CD1c-positive myeloid dendritic cell (primary cell): ENCODE measurements at regions not wholly inside any gene's neighbourhood (a gene's known extent, or its start where the extent isn't known, plus 50 kb on each side); places are given as distances from the start of the nearest gene placed in this dataset.

Experiments used
- DNase-seq: peaks from one replicate; pipeline ENCODE4 v3.0.0-alpha.2; 2016; ENCODE audit errors: extremely low spot score

DNA sequence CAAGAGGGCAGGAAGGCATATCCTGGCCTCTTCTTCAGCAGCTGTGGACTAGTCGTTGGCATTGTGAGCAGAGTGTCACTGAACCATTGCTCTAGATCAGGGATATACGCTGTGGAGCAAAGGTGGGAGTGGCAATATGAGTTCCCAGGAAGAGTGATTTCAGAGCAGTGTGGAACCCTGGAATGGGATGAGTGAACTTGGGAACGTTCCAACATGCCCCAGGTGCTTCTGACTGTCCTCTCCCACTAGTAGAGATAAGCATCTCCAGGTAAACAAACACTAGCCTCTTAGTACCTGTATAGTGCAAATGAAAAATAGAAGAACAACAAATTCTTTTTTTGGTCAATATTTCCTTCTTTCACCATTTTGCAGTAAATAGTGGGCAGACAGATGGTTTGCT lies 123.6 kb upstream of the VEPH1 start:
- DNase-seq, result no peak

DNA sequence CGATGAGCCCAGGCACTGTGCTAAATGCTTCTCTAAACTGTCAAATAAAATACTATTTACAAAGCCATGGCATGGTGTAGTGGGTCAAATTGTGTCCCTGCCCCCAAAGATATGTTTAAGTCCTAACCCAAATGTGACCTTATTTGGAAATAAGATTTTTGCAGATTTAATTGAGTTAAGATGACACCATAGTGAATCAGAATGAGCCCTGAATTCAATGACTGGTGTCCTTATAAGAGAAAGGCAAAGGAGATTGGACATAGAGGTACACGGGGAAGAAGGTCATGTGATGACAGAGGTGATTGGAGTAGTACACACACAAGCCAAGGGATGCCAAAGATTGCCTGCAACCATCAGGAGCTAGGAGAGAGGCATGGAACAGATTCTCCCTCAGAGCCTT lies 121.6 kb upstream of the VEPH1 start:
- no peak for DNase-seq

DNA sequence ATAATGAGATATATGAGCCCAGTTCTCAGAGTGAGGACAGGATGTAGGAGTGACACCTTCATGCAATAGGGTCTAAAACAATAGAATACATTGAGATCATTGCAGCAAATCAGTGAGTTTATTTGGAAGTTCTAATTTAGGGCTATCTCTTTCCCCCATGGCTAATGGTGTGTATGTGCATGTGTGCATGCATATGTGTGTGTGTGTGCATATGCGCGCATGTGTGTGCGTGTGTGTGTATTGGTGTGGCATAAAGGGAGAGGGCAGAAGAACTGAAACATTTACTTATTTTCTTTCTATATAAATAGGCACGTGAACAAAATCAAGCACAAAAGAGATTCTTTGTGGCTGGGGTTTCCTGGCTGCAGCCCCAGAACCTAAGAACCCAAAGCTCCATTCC lies 115.7 kb upstream of the VEPH1 start:
- DNase-seq, result no peak

DNA sequence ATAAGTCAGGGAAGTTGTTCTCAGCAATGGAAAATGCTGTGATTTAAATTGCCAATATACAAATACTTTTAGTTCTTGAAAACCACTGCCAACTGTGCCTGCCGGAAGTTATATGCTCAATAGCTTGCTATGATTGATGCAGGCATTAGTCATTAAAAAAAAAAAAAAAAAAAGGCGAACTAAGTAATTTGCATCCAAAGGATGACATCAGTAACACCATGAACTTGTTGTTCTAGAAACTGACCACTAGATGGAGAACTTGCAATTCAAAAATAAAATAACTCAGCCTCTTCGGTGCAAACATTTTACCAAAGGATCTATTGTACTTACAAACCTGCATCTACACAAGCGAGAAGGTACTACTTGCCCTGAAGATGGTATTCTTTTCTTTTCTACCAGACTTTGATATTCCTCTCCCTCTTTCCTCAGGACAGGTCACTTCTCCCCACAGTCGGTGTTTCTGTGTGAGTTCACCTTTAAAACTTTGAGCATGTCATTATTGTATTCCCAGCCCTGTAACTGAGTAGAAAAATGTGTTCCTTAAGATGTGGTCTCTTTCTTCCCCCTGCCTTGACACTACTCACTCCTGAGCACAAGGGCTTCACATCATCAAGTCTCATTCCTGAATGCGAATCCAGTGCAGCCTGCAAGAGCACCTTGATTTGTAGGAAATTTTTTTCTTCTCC lies 115.0 kb upstream of the VEPH1 start:
- peak; percentile 75 for DNase-seq

DNA sequence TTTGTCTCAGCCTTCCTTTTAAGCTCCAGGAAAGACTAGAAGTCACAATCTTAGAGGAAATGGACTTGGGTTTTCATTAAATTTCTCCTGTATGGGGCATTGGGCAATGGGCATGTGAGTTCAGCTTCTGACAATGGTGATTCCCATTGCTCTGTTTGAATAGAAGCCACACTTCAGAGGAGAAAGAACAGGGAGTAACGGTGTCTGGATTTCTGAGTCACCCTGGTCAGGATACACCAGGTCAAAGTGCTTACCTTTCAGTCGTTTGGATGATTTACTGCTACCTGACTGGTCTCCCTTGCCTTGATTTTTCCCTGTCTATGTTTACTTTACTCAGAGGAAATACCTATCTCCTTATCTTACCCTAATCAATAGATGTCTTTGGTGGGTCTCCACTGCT lies 111.7 kb upstream of the VEPH1 start:
- no peak for DNase-seq

DNA sequence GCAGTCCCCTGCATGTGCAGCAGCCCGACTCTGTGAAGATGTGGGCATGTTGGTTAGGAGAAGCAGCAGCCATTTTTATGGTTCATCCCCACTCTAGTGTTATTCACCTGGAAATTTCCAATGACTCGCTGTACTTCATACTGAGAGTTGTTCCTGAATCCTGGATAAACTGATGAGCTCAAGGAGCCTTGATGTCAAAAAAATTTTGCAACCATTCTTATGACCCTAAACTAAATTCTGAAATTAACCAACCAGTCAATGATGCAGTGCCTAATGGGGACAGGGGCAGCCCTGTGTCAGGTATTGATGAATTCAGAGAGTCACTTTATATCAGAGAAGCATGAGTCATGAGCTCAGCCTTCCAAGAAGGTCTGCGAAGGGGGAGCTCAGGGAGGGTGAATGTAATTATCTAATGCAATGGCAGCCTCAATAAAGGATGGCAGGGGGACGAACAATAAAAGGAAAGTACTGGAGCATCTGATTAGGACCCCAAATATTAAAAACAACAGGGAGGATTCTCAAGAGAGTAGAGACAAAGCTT lies 108.4 kb upstream of the VEPH1 start:
- DNase-seq, result no peak

DNA sequence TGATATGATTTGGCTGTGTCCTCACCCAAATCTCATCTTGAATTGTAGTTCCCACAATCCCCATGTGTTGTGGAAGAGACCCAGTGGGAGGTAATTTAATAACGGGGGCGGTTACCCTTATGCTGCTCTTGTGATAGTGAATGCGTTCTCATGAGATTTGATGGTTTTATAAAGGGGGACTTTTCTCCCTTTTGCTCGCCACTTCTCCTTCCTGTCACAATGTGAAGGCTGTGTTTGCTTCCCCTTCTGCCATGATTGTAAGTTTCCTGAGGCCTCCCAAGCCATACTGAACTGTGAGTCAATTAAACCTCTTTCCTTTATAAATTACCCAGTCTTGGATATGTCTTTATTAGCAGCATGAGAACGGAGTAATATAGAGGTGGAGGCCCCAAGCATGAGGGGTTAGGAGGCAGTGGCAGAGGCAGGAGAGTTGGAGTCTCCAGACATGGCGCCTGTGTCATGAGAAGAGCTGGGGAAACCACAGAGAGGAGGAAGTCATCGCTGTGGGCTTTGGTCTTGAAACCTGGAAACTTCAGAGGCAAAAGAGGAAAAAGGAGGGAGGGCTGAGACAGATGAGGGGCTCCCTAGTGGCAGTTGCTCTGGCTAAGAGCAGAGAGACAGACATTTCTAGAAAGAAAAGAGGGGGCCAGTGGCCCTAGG lies 107.8 kb upstream of the VEPH1 start:
- peak; percentile 9 for DNase-seq

DNA sequence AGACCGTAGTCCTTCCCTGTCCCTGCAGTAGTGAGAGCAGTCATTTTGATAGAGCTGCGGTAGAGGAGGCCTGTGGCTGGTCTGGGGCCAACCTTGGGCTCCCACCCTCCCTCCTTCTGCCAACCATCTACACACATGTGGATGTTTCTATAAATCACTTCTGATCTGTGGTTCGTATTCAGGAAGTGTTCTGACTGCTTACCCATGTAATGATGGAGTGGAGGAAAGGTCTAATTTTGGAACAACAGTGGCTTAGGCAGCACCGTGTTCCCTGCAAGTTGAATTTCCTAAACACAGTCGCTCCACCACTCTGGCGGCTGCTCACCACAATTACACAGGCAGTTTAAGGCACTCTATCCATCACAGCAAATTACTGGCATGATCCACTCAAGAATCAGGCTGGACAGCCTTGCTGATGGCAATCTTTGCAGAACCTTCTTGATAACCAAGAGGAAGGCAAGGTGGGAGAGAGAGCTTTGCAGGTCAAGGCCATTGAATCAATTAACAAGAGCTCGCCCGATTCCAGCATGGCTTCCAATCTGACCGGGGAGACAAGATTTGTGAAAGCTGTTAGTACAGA lies 104.7 kb upstream of the VEPH1 start:
- no peak for DNase-seq

DNA sequence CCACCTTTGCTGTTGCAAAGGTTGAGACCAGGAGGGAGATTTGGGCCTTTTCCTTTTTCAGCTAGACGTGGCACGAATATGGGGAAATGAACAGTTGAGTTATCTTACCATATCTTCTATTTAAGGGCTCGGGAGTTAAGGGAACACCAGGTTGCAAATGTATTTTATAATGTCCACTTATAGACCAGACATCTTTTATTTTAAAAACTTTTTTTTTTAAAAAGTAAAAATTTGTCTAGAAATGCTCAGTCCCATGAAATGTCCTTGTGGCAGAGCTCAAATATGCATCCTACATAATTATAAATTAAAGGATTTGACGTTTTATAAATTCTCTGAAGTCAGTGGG lies 103.6 kb upstream of the VEPH1 start:
- no peak for DNase-seq

DNA sequence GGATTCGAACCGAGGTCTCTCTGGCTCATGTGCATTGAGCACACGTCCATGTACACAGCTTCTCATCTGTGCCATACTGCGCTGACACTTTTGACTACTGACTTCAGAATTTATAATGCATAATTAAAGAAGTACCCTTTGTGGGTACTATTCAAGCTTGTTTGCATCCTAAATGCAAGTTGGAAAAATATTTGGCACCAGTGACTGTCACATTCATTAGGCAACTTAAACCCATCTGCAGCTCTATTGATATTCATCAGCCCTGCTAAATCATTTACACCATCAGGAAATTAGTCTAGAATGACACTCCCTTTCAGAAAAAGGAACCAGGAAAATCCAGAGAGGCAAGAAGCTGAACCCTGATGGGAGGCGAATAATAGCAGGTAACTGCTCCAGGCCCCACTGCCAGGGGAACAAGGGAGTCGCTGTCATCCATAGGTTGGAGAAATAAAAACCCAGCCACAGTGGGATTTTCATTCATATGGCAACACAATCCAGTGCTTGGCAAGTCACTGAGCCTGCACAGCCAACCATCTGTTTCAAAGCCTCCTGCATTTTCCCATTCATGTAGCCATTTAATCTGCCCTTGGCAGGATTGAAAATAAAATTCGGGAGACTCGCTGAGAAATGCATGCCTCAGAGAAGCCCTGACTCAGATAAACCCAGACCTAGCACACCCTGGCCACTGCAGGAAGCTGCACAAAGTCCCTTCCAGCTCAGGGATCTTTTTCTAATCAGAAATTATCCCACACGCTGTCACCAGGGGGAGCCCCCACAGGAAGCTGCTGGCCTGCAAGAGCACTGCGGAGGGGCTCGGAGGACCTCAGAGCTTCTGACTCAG lies 103.0 kb upstream of the VEPH1 start:
- DNase-seq, result peak; percentile 59

DNA sequence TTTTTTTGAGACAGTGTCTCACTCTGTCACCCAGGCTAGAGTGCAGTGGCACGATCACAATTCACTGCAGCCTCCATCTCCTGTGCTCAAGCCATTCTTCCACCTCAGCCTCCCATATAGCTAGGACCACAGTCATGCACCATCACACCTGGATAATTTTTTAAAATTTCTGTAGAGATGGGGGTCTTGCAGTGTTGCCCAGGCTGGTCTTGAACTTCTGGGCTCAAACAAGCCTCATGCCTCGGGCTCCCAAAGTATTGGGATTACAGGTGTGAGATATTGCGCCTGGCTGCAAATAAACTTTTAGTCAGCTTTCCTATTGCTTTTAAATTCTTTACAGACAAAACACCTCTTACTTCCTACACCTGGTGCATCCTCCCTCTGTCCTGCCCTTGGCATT lies 102.1 kb upstream of the VEPH1 start:
- DNase-seq, result no peak

DNA sequence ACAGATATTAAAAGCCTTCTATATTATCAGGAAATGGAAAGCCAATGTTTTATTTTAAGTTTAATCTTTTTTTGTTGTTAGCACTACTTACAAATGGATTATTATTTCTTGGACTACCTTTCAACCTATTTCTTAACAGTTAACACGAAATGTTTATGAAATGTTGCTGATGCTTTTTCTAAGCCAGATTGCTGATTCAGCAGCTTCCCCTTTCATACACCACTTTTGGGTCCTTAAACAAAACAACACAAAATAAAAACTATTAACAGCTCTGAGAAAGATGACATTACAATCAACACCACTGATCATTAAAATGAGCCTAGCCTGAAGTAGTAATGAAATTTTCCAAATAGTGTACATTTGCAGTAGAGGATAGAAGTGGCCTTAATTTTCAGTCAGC lies 99.2 kb upstream of the VEPH1 start:
- no peak for DNase-seq

DNA sequence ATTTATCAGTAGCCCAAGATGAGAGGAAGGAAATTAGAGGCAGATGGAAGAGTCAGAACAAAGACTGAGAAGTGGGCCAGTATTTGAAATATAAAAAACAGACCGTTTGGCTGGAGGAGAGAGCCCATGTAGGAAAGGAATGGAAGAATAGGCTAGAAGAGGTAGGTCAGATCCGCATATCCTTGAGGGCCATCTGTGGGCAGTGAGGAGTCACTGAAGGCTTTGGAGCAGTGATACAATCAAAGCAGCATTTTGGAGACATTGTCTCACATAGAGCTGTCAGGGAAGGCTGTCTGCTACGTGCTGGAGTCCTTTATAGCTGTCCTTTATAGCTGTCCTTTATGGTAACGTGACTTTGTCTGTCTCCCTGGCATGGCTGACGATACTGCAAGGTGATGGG lies 92.0 kb upstream of the VEPH1 start:
- DNase-seq, result no peak

DNA sequence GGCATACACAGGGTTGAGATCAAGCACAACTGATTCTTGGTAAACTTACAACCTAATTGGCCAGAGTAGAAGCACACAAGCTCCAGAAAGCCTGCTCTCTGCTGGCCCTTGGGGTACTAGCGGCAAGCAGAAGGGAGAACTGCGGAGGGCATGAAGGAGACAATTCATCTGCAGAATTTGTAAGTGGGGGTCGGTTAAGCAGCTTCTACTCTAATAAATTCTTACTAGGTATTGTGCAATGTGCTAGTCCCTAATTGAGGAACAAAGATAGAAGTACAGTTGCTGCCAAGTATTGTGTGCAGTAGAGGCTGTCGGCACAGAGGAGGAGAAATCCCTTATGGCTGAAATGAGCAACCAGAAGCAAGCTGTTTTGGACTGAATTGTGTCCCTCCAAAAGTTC lies 91.2 kb upstream of the VEPH1 start:
- DNase-seq, result no peak

DNA sequence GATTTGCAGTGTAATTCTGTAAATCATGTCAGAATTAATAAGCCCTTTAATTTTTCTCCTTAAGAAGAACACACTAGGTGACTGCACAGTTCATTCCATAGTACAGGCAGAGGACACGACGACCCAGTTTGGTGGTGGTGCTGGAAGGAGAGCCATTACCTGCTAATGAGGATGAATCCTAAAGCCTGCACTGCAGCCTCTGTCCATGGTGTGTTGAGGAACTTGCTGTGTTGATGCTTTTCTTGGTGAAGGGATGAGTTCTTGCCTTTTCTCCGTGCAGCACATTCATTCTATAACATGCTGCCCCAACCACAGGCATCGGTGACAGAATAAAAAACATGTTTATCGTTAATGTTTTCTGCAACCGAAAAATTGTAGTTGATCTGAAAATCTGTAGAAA lies 89.6 kb upstream of the VEPH1 start:
- DNase-seq, result no peak

DNA sequence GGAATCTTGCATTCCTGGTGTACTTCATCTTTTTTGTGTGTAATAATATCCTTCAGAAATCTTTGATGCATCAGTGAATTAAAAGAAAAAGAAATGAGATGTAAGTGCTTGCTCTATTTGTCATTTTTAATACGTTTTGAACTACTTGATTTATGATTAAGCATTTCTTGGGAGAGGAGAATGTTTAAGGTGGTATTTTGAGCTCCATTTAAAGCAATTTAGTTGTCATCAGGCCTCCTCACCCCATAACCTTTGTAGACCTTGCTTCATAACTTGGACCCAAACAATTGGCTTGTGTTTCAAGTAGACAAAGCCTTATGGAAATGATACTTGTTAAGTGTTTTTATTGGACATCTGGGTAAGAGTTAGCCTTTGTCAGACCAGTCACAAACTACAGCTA lies 87.1 kb upstream of the VEPH1 start:
- DNase-seq, result no peak

DNA sequence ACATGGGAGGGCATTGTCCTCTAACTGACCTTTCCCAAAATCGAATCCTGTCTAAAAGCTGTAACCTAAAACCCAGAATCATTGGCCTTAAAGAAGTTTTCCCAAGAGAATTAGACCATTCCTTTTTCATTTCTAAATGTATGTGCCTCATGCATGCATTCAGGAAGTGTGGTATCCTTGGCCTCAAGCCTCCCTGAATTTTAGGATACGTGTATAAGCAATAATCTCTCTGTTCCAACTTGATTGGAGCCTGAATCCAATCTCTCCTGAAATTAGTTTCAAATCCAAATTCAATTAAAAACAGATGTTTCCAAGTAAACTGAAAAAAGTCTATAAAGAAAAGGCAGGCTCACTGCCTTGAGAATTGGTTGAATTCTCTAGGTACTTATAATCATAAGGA lies 86.0 kb upstream of the VEPH1 start:
- no peak for DNase-seq

DNA sequence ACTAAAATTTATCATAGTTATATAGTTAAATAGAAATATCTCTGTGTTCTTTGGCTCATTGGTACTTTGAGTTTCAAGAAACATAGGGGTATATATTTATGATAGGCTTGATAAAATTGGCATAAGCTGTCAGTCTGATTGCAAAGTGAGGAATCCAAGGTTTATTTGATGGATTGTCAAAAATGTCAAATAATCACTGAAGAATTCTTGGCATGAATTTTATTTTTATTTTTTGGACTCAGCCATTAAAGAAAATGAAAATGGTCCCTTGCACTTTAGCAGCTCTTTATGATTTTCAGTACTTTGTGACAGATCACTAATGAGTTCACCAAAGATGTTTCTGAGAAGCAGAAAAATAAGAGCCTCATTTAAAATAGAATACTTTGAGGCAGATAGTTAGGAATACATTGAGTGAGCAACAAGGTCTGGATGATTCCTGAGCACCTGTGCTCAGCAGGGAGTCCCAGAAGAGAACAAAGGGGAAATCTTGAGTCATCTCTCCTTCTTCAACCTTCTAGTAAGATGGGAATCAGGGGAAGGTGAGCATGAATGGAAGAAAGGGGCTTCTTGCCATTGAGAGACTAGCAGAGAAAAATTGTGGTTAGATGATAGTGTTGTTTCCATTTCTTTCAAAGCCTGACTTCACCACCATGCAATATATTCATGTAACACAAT lies 85.3 kb upstream of the VEPH1 start:
- DNase-seq, result no peak

DNA sequence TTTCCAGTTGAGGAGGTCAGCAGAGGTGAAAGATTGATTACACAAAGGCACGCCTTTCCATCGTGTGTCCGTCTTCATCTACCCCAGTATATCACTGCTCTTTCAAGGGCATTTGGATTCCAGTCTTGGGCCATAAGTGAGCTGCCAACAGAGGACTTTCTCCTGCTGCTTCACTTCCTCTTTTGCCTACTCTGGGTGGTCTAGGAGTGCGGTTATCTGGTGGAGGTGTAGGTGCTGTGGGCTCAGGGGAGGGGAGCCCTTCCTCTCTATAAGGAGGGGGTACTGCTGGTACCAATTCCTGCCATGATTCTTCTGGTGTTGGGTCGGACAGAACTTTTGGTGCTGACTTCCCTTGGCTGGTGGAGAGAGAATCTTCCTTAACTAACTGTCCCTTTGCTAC lies 83.1 kb upstream of the VEPH1 start:
- no peak for DNase-seq

DNA sequence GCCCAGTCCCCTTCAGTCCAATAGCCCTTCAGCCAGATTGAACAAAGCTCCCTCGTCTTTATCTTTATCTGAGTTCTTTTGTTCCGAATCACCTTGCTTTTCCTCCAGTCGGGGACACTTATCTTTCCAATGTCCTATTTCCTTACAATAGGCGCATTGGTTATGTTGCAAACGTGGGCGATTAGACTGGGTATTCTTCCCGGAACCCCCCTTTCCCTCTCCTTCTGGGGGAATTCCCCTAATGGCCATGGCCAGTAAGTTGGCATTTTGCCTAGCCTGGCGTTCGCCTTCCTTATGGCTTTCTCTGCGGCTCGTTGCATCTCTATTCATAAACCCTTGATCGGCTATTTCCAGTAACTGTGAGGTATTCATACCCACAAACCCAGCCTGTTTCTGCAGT lies 82.2 kb upstream of the VEPH1 start:
- no peak for DNase-seq

DNA sequence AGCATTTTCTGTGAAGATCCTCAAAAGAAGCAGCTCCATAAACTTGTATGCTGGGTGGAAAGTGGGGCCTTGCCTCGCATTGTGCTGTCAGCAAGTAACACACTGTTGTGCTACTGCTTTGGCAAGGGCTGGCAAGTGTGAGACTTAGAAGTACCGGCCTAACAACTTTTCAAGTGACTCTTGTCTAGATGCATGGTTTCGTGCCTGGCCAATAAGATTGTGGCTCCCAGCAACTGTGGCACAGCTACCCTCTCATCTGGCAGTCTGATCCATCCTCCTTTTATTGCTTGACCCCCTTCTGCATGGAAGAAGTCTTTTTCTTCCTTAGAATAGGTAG lies 79.4 kb upstream of the VEPH1 start:
- DNase-seq, result no peak
